Thoracic aorta (tissue), 2 donors: ENCODE measurements at regions not wholly inside any gene's neighbourhood (a gene's known extent, or its start where the extent isn't known, plus 50 kb on each side); places are given as distances from the start of the nearest gene placed in this dataset.

Experiments used
- ATAC-seq: fragments of 150-250 bp; one replicate; pipeline ENCODE4 v1.8.0; 2017; ENCODE audit warnings: low read depth; ENCODE audit not compliant: insufficient number of reproducible peaks, low FRiP score
- DNase-seq: peaks from one replicate; pipeline ENCODE4 v3.0.0-alpha.2; 2020; ENCODE audit warnings: low spot score
- H3K27ac ChIP-seq, 2 donors: fragments of 200-600 bp; sonication (generic); 1 replicate in 1 of 2; 2 replicates in 1 of 2; pipeline ENCODE4 v1.5.1; 2016; ENCODE audit warnings: mild to moderate bottlenecking in 2 of 2, moderate library complexity in 2 of 2
- H3K27me3 ChIP-seq: fragments of 200-600 bp; sonication (generic); replicated peaks from 2 replicates; pipeline ENCODE4 v1.6.0; 2016; ENCODE audit warnings: mild to moderate bottlenecking; ENCODE audit not compliant: insufficient read depth
- H3K36me3 ChIP-seq: fragments of 200-600 bp; sonication (generic); one replicate; pipeline ENCODE4 v1.5.1; 2016
- H3K4me1 ChIP-seq, 2 donors: fragments of 200-600 bp; sonication (generic); 1 replicate in 1 of 2; 2 replicates in 1 of 2; pipeline versions ENCODE4 v1.5.1 to v1.6.0; 2016; ENCODE audit warnings: low read depth in 2 of 2, mild to moderate bottlenecking in 1 of 2; ENCODE audit not compliant: control insufficient read depth in 1 of 2
- H3K4me3 ChIP-seq: fragments of 200-600 bp; sonication (generic); 2 replicates; pipeline ENCODE4 v1.5.1; 2016; ENCODE audit warnings: mild to moderate bottlenecking
- H3K9me3 ChIP-seq: fragments of 200-600 bp; sonication (generic); 2 replicates; pipeline ENCODE4 v1.5.1; 2016
- TF ChIP-seq, protein P1 (sequence below): fragments of 200-600 bp; sonication (generic); IDR thresholded peaks from one replicate; pipeline ENCODE4 v1.5.1; 2019; ENCODE audit warnings: antibody characterized with exemption

DNA sequence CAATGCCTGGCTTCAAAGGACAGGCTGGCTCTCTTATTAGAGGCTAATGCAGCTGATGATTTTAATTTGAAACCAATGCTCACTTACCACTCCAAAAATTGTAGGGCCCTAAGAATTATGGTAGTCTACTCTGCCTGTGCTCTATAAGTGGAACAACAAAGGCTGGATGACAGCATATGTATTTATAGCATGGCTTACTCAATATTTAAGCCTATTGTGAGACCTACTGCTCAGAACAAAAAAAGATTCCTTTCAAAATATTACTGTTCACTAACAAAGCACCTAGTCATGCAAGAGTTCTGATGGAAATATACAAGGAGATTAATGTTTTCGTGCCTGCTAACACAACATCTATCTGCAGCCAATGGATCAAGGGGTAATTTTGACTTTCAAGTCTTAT lies 73.8 kb upstream of the DUSP10 start:
- ATAC-seq, result no peak
- TF ChIP-seq, protein P1, sequence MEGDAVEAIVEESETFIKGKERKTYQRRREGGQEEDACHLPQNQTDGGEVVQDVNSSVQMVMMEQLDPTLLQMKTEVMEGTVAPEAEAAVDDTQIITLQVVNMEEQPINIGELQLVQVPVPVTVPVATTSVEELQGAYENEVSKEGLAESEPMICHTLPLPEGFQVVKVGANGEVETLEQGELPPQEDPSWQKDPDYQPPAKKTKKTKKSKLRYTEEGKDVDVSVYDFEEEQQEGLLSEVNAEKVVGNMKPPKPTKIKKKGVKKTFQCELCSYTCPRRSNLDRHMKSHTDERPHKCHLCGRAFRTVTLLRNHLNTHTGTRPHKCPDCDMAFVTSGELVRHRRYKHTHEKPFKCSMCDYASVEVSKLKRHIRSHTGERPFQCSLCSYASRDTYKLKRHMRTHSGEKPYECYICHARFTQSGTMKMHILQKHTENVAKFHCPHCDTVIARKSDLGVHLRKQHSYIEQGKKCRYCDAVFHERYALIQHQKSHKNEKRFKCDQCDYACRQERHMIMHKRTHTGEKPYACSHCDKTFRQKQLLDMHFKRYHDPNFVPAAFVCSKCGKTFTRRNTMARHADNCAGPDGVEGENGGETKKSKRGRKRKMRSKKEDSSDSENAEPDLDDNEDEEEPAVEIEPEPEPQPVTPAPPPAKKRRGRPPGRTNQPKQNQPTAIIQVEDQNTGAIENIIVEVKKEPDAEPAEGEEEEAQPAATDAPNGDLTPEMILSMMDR, result no peak
- no peak for DNase-seq

DNA sequence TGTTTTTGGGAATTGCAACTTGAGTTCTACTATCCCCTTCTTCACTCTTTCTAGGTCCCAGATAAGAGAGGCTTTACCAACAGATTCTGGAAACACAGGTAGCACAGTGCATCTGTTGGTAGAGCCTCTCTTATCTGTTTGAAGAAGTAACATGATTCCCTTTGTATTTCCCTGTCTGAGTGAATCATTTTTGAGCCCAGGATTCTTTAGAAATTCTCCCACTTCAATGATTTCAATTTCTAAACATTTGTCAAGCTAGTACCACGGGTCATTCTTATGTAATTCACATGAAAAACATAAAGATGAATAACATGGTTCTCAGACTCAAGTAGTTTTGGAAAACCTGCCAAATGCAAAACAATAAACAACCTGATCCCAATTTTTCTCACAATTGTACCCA lies 72.0 kb upstream of the DUSP10 start:
- TF ChIP-seq, protein P1, result no peak

More for the DNA sequence above, 73.8 kb upstream of the DUSP10 start:
- no peak overlapping the region for H3K27ac ChIP-seq
- no peaks in the 10 kb centered on the region for H3K27me3 ChIP-seq
- H3K4me1 ChIP-seq, result no peaks in the 10 kb centered on the region
- H3K9me3 ChIP-seq, result no peaks in the 10 kb centered on the region
- H3K36me3 ChIP-seq, result no peaks in the 10 kb centered on the region
- H3K4me3 ChIP-seq, result no peak overlapping the region

DNA sequence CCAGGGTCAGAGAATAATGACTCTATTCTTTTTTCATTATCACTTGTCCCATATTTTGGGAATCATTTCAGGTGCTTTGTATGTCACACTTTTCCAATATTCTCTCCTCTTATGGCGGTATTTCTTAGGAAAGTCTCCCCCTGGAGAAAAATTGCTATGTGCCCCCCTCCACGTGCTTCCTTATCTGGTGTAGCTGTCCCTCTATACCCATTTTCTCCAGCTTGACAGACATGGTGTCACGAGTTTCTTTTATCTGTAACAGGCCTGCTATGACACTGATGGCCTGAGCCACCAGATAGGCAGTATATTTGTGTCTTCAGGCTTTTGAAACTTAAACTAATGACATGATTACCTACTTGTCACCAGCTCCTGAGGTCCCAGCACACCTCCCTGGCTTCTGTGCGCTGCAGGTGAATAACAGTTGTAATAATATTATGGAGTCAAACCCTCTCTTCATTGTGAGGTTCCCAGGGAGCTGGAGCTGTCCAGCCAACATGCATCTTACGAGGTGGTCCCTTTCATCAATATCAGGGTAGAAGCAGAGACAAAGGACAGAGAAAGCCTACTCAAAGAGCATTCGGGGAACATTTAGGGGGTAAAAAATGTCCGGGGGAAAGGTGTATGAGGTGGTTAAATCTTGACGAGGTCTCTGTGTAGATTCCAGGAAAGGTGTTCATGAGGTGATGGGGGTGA lies 71.2 kb upstream of the DUSP10 start:
- no peaks in the 10 kb centered on the region for H3K27me3 ChIP-seq
- H3K27ac ChIP-seq, result no peak overlapping the region
- DNase-seq (no peak), ATAC-seq (no peak)
- no peaks in the 10 kb centered on the region for H3K9me3 ChIP-seq
- TF ChIP-seq, protein P1, result no peak
- no peaks in the 10 kb centered on the region for H3K36me3 ChIP-seq
- no peak overlapping the region for H3K4me3 ChIP-seq
- H3K4me1 ChIP-seq, result no peaks in the 10 kb centered on the region

More for the DNA sequence above, 72.0 kb upstream of the DUSP10 start:
- DNase-seq (no peak), ATAC-seq (no peak)
- no peak overlapping the region for H3K4me3 ChIP-seq
- H3K9me3 ChIP-seq, result no peaks in the 10 kb centered on the region
- no peaks in the 10 kb centered on the region for H3K4me1 ChIP-seq
- H3K27me3 ChIP-seq, result no peaks in the 10 kb centered on the region
- no peak overlapping the region for H3K27ac ChIP-seq
- H3K36me3 ChIP-seq, result no peaks in the 10 kb centered on the region

DNA sequence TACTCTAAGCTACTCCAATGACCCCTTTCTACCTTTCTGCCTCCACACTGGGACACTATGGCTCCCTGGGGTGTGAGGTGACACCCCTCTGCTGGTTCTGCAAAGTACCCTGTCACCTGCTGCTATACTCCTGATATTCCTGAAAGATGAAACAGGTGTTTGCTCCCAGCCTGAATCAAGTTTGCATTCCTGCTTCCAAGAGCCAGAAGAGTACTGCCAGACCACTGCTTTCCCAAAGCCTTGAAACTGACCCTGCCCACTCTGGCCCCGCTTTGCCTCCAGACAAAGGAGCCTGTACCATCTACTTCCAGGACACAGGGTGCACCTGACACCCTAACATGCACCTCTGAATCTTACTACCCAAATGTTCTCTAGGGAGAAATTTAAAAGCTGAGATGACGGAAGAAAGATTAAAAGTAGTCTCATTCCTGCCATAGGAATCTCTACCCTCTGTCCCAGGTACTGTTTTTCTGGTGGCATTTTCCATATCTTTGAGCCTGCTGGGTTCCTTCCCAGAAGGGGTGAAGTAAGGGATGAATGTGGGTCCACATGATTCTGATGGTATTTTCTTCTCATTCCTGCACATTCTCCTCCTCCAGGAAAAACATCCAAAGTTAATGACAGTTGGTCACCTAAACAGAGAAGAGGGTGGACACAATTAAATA lies 70.3 kb upstream of the DUSP10 start:
- ATAC-seq, result no peak
- no peak overlapping the region for H3K27ac ChIP-seq
- no peaks in the 10 kb centered on the region for H3K4me1 ChIP-seq
- H3K27me3 ChIP-seq, result no peaks in the 10 kb centered on the region
- no peak for DNase-seq
- no peaks in the 10 kb centered on the region for H3K36me3 ChIP-seq
- H3K4me3 ChIP-seq, result no peak overlapping the region
- no peaks in the 10 kb centered on the region for H3K9me3 ChIP-seq
- TF ChIP-seq, protein P1, result no peak

DNA sequence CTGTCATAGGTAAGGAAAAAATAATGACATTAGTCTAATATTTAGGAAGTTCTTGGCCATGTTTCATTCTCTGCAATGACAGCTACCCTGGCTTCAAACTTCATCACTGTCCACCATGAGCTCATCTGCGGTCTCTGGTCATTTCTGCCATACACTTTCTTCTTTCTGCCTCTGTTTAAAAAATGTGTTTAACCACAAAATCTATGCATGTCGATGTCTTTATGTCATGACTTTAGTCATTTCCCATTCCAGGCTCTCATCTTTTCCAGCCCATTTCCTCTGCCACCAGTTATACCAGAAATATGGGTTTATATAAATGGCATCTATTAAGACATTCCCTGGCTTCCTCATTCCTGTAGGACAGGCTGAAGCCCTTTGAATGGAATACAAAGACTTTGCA lies 68.5 kb upstream of the DUSP10 start:
- TF ChIP-seq, protein P1, result no peak
- ATAC-seq, result no peak
- no peak for DNase-seq

More for the DNA sequence above, 68.5 kb upstream of the DUSP10 start:
- Histone ChIP-seq H3K36me3 (no peaks in the 10 kb centered on the region), H3K4me3 (no peak overlapping the region), H3K27ac (no peak overlapping the region), H3K27me3 (no peaks in the 10 kb centered on the region), H3K4me1 (no peaks in the 10 kb centered on the region), H3K9me3 (no peaks in the 10 kb centered on the region)
